Activated gamma-delta T cell treated with anti-CD3 and anti-CD28 coated beads, Interleukin-2, amount 50 U/mL, for 16 hours (primary cell): ENCODE measurements at regions not wholly inside any gene's neighbourhood (a gene's known extent, or its start where the extent isn't known, plus 50 kb on each side); places are given as distances from the start of the nearest gene placed in this dataset.
"Not testable (repeated sequence)": the region's sequence is repeated elsewhere in the genome, so short reads cannot be mapped to it uniquely, and the experiment has no call there.

Source experiments
- DNase-seq: peaks from one replicate; pipeline ENCODE4 v3.0.0-alpha.2; 2020; ENCODE audit warnings: low read depth

- DNase-seq = not testable (repeated sequence)
Observed at GRCh38 chr21:5013455-5014304, 5507.7 kb upstream of the TPTE start.

- not testable (repeated sequence) for DNase-seq
Observed at GRCh38 chr21:5015187-5015586, 5506.2 kb upstream of the TPTE start.

- DNase-seq = not testable (repeated sequence)
Observed at GRCh38 chr21:5019120-5019519, 5502.3 kb upstream of the TPTE start.

GRCh38 chr21:5021815-5022214, 5499.6 kb upstream of the TPTE start:
- not testable (repeated sequence) for DNase-seq

GRCh38 chr21:5022254-5022653, 5499.1 kb upstream of the TPTE start:
- DNase-seq = not testable (repeated sequence)

- not testable (repeated sequence) for DNase-seq
Observed at GRCh38 chr21:5022748-5023147, 5498.6 kb upstream of the TPTE start.

- not testable (repeated sequence) for DNase-seq
Observed at GRCh38 chr21:5035147-5035546, 5486.2 kb upstream of the TPTE start.

- DNase-seq = not testable (repeated sequence)
Observed at GRCh38 chr21:5035587-5035986, 5485.8 kb upstream of the TPTE start.

GRCh38 chr21:5037606-5038331, 5483.6 kb upstream of the TPTE start:
- DNase-seq = not testable (repeated sequence)

GRCh38 chr21:5039926-5040325, 5481.5 kb upstream of the TPTE start:
- not testable (repeated sequence) for DNase-seq

GRCh38 chr21:5042583-5042982, 5478.8 kb upstream of the TPTE start:
- DNase-seq = not testable (repeated sequence)

- not testable (repeated sequence) for DNase-seq
Observed at GRCh38 chr21:5044812-5045211, 5476.6 kb upstream of the TPTE start.

- not testable (repeated sequence) for DNase-seq
Observed at GRCh38 chr21:5051303-5052018, 5469.9 kb upstream of the TPTE start.

GRCh38 chr21:5055027-5055754, 5466.2 kb upstream of the TPTE start:
- DNase-seq = not testable (repeated sequence)

- not testable (repeated sequence) for DNase-seq
Observed at GRCh38 chr21:5055996-5056962, 5465.1 kb upstream of the TPTE start.

GRCh38 chr21:5057077-5057476, 5464.3 kb upstream of the TPTE start:
- DNase-seq = not testable (repeated sequence)

GRCh38 chr21:5060364-5061083, 5460.9 kb upstream of the TPTE start:
- DNase-seq = not testable (repeated sequence)

GRCh38 chr21:5064581-5065142, 5456.7 kb upstream of the TPTE start:
- DNase-seq = not testable (repeated sequence)
